ENCODE measurements at regions not wholly inside any gene's neighbourhood (a gene's known extent, or its start where the extent isn't known, plus 50 kb on each side); places are given as distances from the start of the nearest gene placed in this dataset.

GRCh38 chr5:4862500-4862899 lies 277.6 kb upstream of the ADAMTS16 start:
- H3K4me2 ChIP-seq: no peak overlapping the region
- no peaks in the 10 kb centered on the region for H3K9me2 ChIP-seq (ENCODE audit: insufficient read depth)
- Mint-ChIP-seq H3K4me1 (no peaks in the 10 kb centered on the region), H3K27ac (no peak overlapping the region), H3K4me3 (no peak overlapping the region), H3K36me3 (ENCODE audit: low read depth) (peaks cover 2% of the 10 kb centered on the region; the same call in 1 of the 3 replicates), H3K9me3 (peaks cover 9% of the 10 kb centered on the region), H3K27me3 (ENCODE audit: insufficient read depth, low read depth, poor library complexity) (peaks cover 7% of the 10 kb centered on the region)
- no peaks in the 10 kb centered on the region for H4K20me1 ChIP-seq (replicated peaks; ENCODE audit: insufficient read depth)
- DNase-seq (ENCODE audit: low spot score) (peak; percentile 69), ATAC-seq (no peak)
- H3F3A ChIP-seq (replicated peaks; ENCODE audit: low read depth): no peaks in the 10 kb centered on the region
- H2AFZ ChIP-seq: no peak overlapping the region
- no peak overlapping the region for H3K27ac ChIP-seq (ENCODE audit: low read depth)
- no peaks in the 10 kb centered on the region for H3K36me3 ChIP-seq (ENCODE audit: insufficient read depth)
- H3K4me1 ChIP-seq (ENCODE audit: insufficient read depth): no peaks in the 10 kb centered on the region
- no peaks in the 10 kb centered on the region for H3K79me2 ChIP-seq (replicated peaks; ENCODE audit: insufficient read depth)
- H3K27me3 ChIP-seq (ENCODE audit: insufficient read depth): no peaks in the 10 kb centered on the region
- H3K4me3 ChIP-seq: no peak overlapping the region
- TF ChIP-seq CTCF (conservative IDR thresholded peaks at IDR 0.05; ENCODE audit: low read depth in 2 of 2) (peak; percentile 62 to 78), EZH2 (IDR thresholded peaks at IDR 0.05; ENCODE audit: low read depth, unreplicated experiment) (no peak)

GRCh38 chr5:4866131-4866659 lies 273.9 kb upstream of the ADAMTS16 start:
- Histone ChIP-seq H3K4me1 (ENCODE audit: insufficient read depth) (no peaks in the 10 kb centered on the region), H2AFZ (no peak overlapping the region), H3K27ac (ENCODE audit: low read depth) (no peak overlapping the region), H3K4me2 (no peak overlapping the region), H3F3A (replicated peaks; ENCODE audit: low read depth) (no peaks in the 10 kb centered on the region), H3K36me3 (ENCODE audit: insufficient read depth) (no peaks in the 10 kb centered on the region), H3K27me3 (ENCODE audit: insufficient read depth) (no peaks in the 10 kb centered on the region), H3K9me2 (ENCODE audit: insufficient read depth) (no peaks in the 10 kb centered on the region), H3K79me2 (replicated peaks; ENCODE audit: insufficient read depth) (no peaks in the 10 kb centered on the region), H4K20me1 (replicated peaks; ENCODE audit: insufficient read depth) (no peaks in the 10 kb centered on the region), H3K4me3 (no peak overlapping the region)
- Mint-ChIP-seq H3K36me3 (ENCODE audit: low read depth) (peaks cover 2% of the 10 kb centered on the region; the same call in 1 of the 3 replicates), H3K4me3 (no peak overlapping the region), H3K27ac (no peak overlapping the region), H3K4me1 (no peaks in the 10 kb centered on the region), H3K27me3 (ENCODE audit: insufficient read depth, low read depth, poor library complexity) (peaks cover 3% of the 10 kb centered on the region), H3K9me3 (peaks cover 9% of the 10 kb centered on the region; the same call in 2 of the 3 replicates)
- DNase-seq (ENCODE audit: low spot score): no peak
- no peak for ATAC-seq
- TF ChIP-seq POLR2AphosphoS5 (IDR thresholded peaks at IDR 0.05; ENCODE audit: low read depth) (no peak), ETS1 (IDR thresholded peaks at IDR 0.05) (no peak), REST (IDR thresholded peaks at IDR 0.05; ENCODE audit: unreplicated experiment) (no peak), JUNB (IDR thresholded peaks at IDR 0.05; ENCODE audit: unreplicated experiment) (no peak), CREB1 (CRISPR knock-in tag; IDR thresholded peaks at IDR 0.05; ENCODE audit: low read depth) (no peak), NANOG (IDR thresholded peaks at IDR 0.05; ENCODE audit: borderline replicate concordance) (no peak), CTCF (conservative IDR thresholded peaks at IDR 0.05; ENCODE audit: low read depth in 2 of 2) (no peak), STAT1 (IDR thresholded peaks at IDR 0.05; ENCODE audit: unreplicated experiment) (no peak), EZH2phosphoT487 (IDR thresholded peaks at IDR 0.05; ENCODE audit: unreplicated experiment) (no peak), ZNF114 (CRISPR knock-in tag; IDR thresholded peaks at IDR 0.05) (no peak), ZNF331 (CRISPR knock-in tag; IDR thresholded peaks at IDR 0.05; ENCODE audit: low read depth) (no peak)

Measured in GM23338 (cell line).